ENCODE measurements at regions not wholly inside any gene's neighbourhood (a gene's known extent, or its start where the extent isn't known, plus 50 kb on each side); places are given as distances from the start of the nearest gene placed in this dataset.

GRCh38 chr4:111650146-111650545 is 495.1 kb upstream of the FAM241A start:
- TF ChIP-seq CTCF (IDR thresholded peaks at IDR 0.05; ENCODE audit: insufficient read depth, low read length), result no peak
- no peak for DNase-seq (ENCODE audit: low read depth)
- H3K4me3 ChIP-seq (ENCODE audit: low read depth, low read length), result no peak overlapping the region

GRCh38 chr4:111650674-111651086 is 494.6 kb upstream of the FAM241A start:
- no peak for DNase-seq (ENCODE audit: low read depth)
- no peak for TF ChIP-seq CTCF (IDR thresholded peaks at IDR 0.05; ENCODE audit: insufficient read depth, low read length)

GRCh38 chr4:111652236-111652635 is 493.0 kb upstream of the FAM241A start:
- DNase-seq (ENCODE audit: low read depth), result no peak
- H3K4me3 ChIP-seq (ENCODE audit: low read depth, low read length), result no peak overlapping the region
- no peak for TF ChIP-seq CTCF (IDR thresholded peaks at IDR 0.05; ENCODE audit: insufficient read depth, low read length)

More at GRCh38 chr4:111650674-111651086, 494.6 kb upstream of the FAM241A start:
- no peak overlapping the region for H3K4me3 ChIP-seq (ENCODE audit: low read depth, low read length)

GRCh38 chr4:111652986-111653385 is 492.3 kb upstream of the FAM241A start:
- no peak overlapping the region for H3K4me3 ChIP-seq (ENCODE audit: low read depth, low read length)
- no peak for DNase-seq (ENCODE audit: low read depth)
- TF ChIP-seq CTCF (IDR thresholded peaks at IDR 0.05; ENCODE audit: insufficient read depth, low read length), result no peak

GRCh38 chr4:111662496-111662895 is 482.8 kb upstream of the FAM241A start:
- TF ChIP-seq CTCF (IDR thresholded peaks at IDR 0.05; ENCODE audit: insufficient read depth, low read length), result no peak
- H3K4me3 ChIP-seq (ENCODE audit: low read depth, low read length), result no peak overlapping the region
- DNase-seq (ENCODE audit: low read depth), result no peak

- no peak overlapping the region for H3K4me3 ChIP-seq (ENCODE audit: low read depth, low read length)
- TF ChIP-seq CTCF (IDR thresholded peaks at IDR 0.05; ENCODE audit: insufficient read depth, low read length), result no peak
- DNase-seq (ENCODE audit: low read depth), result no peak
These were observed 480.8 kb upstream of the FAM241A start for GRCh38 chr4:111664308-111664945.

- H3K4me3 ChIP-seq (ENCODE audit: low read depth, low read length), result no peak overlapping the region
- no peak for DNase-seq (ENCODE audit: low read depth)
- no peak for TF ChIP-seq CTCF (IDR thresholded peaks at IDR 0.05; ENCODE audit: insufficient read depth, low read length)
These were observed 478.4 kb upstream of the FAM241A start for GRCh38 chr4:111666826-111667360.
